ENCODE measurements at regions not wholly inside any gene's neighbourhood (a gene's known extent, or its start where the extent isn't known, plus 50 kb on each side); places are given as distances from the start of the nearest gene placed in this dataset.

- TF ChIP-seq, protein P1, sequence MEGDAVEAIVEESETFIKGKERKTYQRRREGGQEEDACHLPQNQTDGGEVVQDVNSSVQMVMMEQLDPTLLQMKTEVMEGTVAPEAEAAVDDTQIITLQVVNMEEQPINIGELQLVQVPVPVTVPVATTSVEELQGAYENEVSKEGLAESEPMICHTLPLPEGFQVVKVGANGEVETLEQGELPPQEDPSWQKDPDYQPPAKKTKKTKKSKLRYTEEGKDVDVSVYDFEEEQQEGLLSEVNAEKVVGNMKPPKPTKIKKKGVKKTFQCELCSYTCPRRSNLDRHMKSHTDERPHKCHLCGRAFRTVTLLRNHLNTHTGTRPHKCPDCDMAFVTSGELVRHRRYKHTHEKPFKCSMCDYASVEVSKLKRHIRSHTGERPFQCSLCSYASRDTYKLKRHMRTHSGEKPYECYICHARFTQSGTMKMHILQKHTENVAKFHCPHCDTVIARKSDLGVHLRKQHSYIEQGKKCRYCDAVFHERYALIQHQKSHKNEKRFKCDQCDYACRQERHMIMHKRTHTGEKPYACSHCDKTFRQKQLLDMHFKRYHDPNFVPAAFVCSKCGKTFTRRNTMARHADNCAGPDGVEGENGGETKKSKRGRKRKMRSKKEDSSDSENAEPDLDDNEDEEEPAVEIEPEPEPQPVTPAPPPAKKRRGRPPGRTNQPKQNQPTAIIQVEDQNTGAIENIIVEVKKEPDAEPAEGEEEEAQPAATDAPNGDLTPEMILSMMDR (IDR thresholded peaks at IDR 0.05) = no peak
- TF ChIP-seq POLR2A (IDR thresholded peaks at IDR 0.05) (no peak), POLR2AphosphoS5 (IDR thresholded peaks at IDR 0.05) (no peak)
Measured at GRCh38 chr2:228458364-228458763, 276.9 kb upstream of the SPHKAP start.
